NOMO-1 (cell line): ENCODE measurements at regions not wholly inside any gene's neighbourhood (a gene's known extent, or its start where the extent isn't known, plus 50 kb on each side); places are given as distances from the start of the nearest gene placed in this dataset.

Source experiments
- DNase-seq, 2 experiments: peaks; one replicate each; lab custom pipeline; 2025; ENCODE audit not compliant: unreplicated experiment in 2 of 2; lab: John Stamatoyannopoulos, UW

DNA sequence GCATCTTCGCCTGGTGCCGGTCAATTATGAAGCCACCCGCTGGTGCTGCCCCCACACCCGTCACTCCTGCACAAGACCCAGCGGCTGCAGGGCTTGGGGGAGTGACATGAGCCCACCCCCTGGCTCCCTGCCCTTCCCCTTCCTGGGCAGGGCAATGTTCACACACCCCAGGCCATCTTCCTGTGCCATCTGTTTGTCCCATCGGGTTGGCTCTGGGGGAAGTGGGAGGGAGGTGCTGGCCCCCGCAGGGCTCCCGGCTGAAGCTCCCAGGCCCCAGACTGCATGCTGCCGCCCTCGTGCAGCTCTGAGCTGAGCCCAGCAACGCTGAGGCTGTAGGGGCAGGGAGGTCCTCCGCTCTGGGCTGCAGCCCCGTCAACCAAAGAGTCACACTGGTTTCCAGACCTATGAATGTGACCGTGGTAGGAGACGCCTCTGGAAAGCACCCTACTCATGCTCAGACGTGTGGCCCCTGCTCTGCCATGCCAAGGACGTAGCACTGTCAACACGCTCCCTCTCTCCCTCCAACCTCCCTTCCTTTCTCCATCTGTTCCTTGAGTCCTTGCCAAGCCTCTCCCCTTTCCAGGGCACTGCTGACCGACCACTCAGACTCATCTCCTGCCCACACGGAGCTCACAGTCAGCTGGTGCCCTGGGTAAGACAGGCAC, 140.4 kb downstream of the ENGASE start:
- DNase-seq, result no peak

DNA sequence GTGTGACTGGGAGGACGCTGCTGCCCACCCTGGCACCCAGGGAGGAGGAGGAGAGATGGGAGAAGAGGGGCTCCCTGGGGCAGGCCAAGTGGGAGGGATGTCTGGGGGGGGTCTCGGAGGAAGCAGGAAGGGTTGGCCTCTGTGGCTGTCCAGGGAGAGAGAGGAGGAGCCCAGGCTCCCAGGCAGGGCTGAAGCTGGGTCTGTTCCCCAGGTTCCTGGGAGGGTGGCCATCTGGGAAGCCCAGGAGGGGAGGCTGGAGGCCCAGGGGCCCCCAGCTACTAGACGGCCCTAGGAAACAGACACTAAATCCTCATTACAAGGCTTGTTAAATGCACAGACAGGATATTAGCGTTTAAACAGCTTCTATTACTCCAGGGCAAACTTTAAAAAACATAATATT, 139.8 kb downstream of the ENGASE start:
- DNase-seq, result no peak

DNA sequence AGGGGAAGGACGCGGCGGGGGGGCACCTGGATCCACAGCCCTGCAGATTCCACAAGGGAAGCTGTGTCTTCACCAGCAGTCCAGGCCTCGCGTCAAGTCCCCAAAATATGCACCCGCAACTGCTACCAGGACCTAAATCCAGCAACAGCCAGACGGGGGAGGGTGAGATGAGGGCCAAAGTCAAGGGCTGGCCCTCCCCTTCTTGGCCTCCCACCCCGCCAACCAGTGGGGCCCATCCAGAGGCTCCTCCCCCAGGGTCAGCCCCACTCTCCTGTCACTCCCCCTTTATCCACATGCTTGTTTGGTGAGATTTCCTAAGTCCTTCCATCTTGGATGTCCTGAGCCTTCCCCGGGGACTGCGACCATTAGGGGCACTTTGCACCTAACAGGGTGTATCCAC, 138.7 kb downstream of the ENGASE start:
- DNase-seq, result no peak

GRCh38 chr17:79212149-79213087, 137.8 kb downstream of the ENGASE start:
- no peak for DNase-seq

DNA sequence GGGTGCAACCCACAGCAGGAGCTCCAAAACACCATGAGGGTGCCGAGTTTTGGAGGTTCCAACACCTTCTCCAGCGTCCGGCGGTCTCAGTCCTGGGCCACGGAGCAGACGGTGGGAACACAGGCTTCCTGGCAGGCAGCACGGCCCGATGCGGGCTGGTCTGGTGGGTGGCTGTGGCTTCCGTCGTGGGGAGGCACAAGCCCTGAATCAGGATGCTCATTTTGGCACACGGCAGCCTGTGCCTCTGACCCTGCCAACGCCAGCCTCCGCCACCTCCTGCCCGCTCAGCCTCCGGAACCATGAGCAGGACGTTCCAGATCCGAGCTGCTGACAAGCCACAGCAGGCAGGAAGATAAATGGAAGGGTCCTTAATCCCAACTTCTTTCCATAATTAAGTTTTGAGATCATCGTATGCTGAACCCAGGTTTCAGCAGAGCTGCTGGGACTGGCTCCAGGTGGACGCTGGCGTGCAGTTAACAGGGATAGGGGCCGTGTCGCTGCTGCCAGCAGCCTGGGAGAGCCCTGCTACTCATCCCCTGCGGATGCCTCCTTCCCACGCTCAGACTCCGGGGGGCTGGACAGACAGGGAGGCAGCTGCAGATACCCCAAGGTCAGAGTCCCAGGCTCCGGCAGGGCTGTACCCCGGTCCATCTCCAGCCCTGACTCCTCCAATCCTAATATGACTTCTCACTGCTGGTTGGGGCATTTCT, 136.6 kb downstream of the ENGASE start:
- no peak for DNase-seq

- DNase-seq, result no peak
These were observed 136.0 kb downstream of the ENGASE start for GRCh38 chr17:79210638-79211037.

- DNase-seq, result no peak
These were observed 133.3 kb downstream of the ENGASE start for GRCh38 chr17:79207960-79208359.

GRCh38 chr17:79205688-79206205, 131.1 kb downstream of the ENGASE start:
- DNase-seq, result no peak

GRCh38 chr17:79204261-79204660, 129.6 kb downstream of the ENGASE start:
- DNase-seq, result no peak

GRCh38 chr17:79203657-79204056, 129.0 kb downstream of the ENGASE start:
- DNase-seq, result no peak

DNA sequence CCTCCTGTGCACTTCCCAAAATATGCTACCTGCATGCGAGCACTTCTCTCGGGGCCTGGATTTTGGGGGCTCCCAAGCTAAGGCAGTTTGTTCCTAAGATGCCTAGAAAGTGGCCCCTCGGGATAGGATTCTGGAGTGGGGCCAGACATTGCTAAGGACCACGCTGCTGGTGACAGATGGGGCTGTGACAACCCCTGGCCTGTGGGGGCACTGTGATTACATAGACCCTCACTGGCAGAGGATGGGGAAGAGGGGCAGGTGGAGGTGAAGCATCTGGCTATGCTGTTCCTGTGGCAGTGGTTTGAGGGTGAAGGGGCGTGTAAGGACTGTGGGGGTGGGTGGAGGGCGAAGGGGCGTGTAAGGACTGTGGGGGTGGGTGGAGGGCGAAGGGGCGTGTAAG, 128.4 kb downstream of the ENGASE start:
- DNase-seq, result no peak

- no peak for DNase-seq
These were observed 127.9 kb downstream of the ENGASE start for GRCh38 chr17:79202480-79202879.

- no peak for DNase-seq
These were observed 127.1 kb downstream of the ENGASE start for GRCh38 chr17:79201536-79202227.

DNA sequence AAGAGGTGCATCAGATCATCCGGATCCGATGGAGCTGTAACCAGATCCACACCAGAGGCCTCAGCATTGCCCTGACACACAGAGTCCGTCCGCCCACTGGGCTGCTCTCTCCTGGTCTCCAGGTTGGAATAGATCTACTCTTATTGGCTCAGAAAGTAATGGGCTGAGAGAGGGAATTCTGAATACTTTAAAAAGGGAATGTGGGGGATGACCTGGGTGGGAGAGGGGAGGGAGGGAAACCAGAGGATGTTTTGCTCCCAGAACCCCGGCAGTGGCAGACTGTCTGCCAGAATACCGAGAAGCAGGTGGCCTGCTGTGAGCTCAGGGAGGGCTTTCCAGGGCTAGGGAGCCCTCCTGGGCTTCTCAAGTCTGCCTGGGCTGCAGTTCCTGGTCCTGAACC, 126.5 kb downstream of the ENGASE start:
- no peak for DNase-seq

DNA sequence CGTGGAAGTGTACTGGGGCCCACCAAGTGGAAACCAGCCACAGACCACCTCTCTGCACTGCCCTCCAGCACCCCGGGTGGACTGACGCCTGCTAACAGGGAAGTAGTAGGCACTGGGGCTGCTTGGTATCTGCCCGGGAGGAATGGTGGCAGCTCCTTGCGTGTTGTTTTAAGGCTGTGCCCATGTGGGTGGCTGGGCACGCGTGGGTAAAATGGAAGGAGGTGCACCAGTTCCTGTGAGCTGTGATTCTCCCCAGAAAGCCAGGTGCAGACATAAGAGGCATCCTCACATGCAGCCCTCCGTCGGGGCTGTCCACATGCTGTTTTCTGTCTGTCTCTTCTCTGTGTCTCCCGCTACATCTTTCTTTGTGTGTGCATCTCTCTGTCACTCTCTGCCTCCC, 122.3 kb downstream of the ENGASE start:
- DNase-seq, result no peak

GRCh38 chr17:79192503-79193351, 118.1 kb downstream of the ENGASE start:
- DNase-seq, result peak in 1 of 2 experiments; percentile 1

DNA sequence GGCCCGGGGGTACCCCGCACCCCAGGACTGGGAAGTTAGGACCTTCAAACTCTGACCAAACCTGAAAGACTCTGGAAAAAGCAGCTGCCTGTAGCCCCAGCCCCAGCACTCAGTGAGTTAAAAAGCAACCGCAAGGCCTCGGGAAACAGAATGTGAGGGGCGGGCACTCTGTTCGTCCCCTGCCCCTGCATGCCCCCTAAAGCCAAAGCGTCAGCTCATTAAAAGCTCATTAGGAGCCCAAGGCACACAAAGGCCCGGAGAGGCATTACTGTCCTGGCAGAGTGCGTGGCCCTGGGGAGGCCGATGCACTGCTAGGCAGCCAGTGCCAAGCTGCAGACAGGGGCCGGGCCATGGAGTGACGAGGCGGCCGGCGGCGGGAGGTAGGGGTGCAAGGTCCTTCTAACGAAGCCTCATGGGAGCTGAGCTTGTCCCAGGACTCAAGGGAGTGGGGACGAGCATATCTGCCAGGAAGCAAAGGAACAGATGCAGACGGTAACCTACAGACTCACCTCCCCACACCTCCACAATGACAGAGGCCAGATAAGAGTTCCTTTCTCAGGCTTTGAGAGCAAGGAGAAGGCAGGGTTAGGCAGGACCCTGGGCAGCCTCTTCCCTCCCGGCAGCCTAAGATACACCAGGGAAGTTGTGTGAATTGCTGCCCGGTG, 116.8 kb downstream of the ENGASE start:
- DNase-seq, result no peak

DNA sequence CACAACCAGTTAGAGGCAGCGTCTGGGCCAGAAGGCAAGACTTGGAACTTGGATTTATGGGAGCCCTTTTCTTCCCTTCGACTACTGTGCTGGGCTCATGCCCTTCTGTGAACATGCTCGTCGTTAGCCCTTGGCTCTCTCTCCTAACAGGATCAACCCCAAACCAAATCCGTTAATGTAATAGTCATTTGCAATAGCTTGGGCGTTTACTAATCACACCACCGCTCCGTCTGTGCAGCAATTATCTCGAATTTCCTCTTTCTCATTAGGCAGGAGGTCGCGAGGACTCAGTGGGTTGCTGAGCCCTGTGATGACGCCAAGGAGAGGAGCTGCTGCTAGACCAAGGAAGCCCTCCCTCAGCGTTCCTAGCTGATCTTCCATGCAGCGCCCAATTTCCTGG, 114.7 kb downstream of the ENGASE start:
- peak; percentile 22 to 40 for DNase-seq

- no peak for DNase-seq
These were observed 114.1 kb downstream of the ENGASE start for GRCh38 chr17:79188685-79189084.
